CD14-positive monocyte (primary cell): ENCODE measurements at regions not wholly inside any gene's neighbourhood (a gene's known extent, or its start where the extent isn't known, plus 50 kb on each side); places are given as distances from the start of the nearest gene placed in this dataset.
"Not testable (repeated sequence)": the region's sequence is repeated elsewhere in the genome, so short reads cannot be mapped to it uniquely, and the experiment has no call there.

ENCODE experiments used
- DNase-seq, 3 donors: peaks; one replicate each; pipeline ENCODE4 v3.0.0-alpha.2; 2011 to 2022
- H2AFZ ChIP-seq: 2 replicates; pipeline ENCODE4 v1.6.0; 2012; ENCODE audit warnings: mild to moderate bottlenecking, low read depth, low read length, inconsistent platforms; ENCODE audit not compliant: insufficient read depth, poor library complexity, severe bottlenecking
- H3K27ac ChIP-seq, 2 donors: 1 replicate in 1 of 2; 2 replicates in 1 of 2; pipeline ENCODE4 v1.5.1; 2012 to 2013; ENCODE audit warnings: low read length in 2 of 2, control low read depth in 1 of 2, inconsistent platforms in 1 of 2, low read depth in 1 of 2, mild to moderate bottlenecking in 1 of 2
- H3K27me3 ChIP-seq, 2 donors: one replicate each; pipeline versions ENCODE4 v1.6.0 to v1.6.1; 2011 to 2013; ENCODE audit warnings: low read length in 2 of 2; ENCODE audit not compliant: control insufficient read depth in 2 of 2, insufficient read depth in 2 of 2
- H3K36me3 ChIP-seq, 2 donors: replicated peaks in 1 of 2; 1 replicate in 1 of 2; 2 replicates in 1 of 2; pipeline versions ENCODE4 v1.5.1 to v1.6.1; 2012 to 2013; ENCODE audit warnings: low read length in 2 of 2, control low read depth in 1 of 2, inconsistent platforms in 1 of 2, mild to moderate bottlenecking in 1 of 2; ENCODE audit not compliant: insufficient read depth in 2 of 2, control insufficient read depth in 1 of 2
- H3K4me1 ChIP-seq, 2 donors: 1 replicate in 1 of 2; 2 replicates in 1 of 2; pipeline versions ENCODE4 v1.5.1 to v1.6.1; 2012 to 2013; ENCODE audit warnings: low read length in 2 of 2, control low read depth in 1 of 2, inconsistent platforms in 1 of 2, mild to moderate bottlenecking in 1 of 2, moderate library complexity in 1 of 2; ENCODE audit not compliant: insufficient read depth in 2 of 2, control insufficient read depth in 1 of 2
- H3K4me2 ChIP-seq: replicated peaks from 2 replicates; pipeline ENCODE3; 2012; ENCODE audit warnings: low read length, moderate library complexity, mild to moderate bottlenecking; ENCODE audit not compliant: poor library complexity, severe bottlenecking; ENCODE audit errors: extremely low read depth
- H3K4me3 ChIP-seq, 3 experiments: fragments of 200-600 bp in 1 of 3; sonication (generic) in 1 of 3; replicated peaks in 1 of 3; 1 replicate in 2 of 3; 2 replicates in 1 of 3; pipeline ENCODE4 v1.5.1; 2011 to 2013; ENCODE audit warnings: low read length in 3 of 3, mild to moderate bottlenecking in 3 of 3, control low read depth in 2 of 3, low read depth in 2 of 3, inconsistent platforms in 1 of 3, moderate library complexity in 1 of 3
- H3K79me2 ChIP-seq: 2 replicates; pipeline ENCODE4 v1.6.0; 2012; ENCODE audit warnings: mild to moderate bottlenecking, control low read depth, inconsistent platforms, low read length, moderate library complexity; ENCODE audit not compliant: insufficient read depth
- H3K9ac ChIP-seq: 2 replicates; pipeline ENCODE4 v1.6.0; 2017; ENCODE audit warnings: low read length, mild to moderate bottlenecking; ENCODE audit not compliant: insufficient read depth, poor library complexity, severe bottlenecking
- H3K9me3 ChIP-seq, 2 donors: replicated peaks in 1 of 2; 1 replicate in 1 of 2; 2 replicates in 1 of 2; pipeline versions ENCODE4 v1.5.1 to v1.6.1; 2012 to 2013; ENCODE audit warnings: low read length in 2 of 2, control low read depth in 1 of 2; ENCODE audit not compliant: control insufficient read depth in 1 of 2, insufficient read depth in 1 of 2
- H4K20me1 ChIP-seq: 2 replicates; pipeline ENCODE4 v1.6.0; 2012; ENCODE audit warnings: mild to moderate bottlenecking, low read length, control low read depth, moderate library complexity; ENCODE audit not compliant: insufficient read depth
- H3K27ac Mint-ChIP-seq, 7 donors: one replicate each; pipeline ENCODE4 v1.8.0; 2020; ENCODE audit warnings: mild to moderate bottlenecking in 7 of 7, mixed read lengths in 7 of 7, moderate library complexity in 6 of 7, inconsistent platforms in 2 of 7
- H3K27me3 Mint-ChIP-seq, 3 donors: one replicate each; pipeline ENCODE4 v1.8.0; 2021 to 2022; ENCODE audit warnings: low read depth in 3 of 3, mild to moderate bottlenecking in 3 of 3, mixed read lengths in 3 of 3, moderate library complexity in 3 of 3, inconsistent platforms in 1 of 3
- H3K36me3 Mint-ChIP-seq, 2 donors: one replicate each; pipeline ENCODE4 v1.8.0; 2020; ENCODE audit warnings: mixed read lengths in 2 of 2, inconsistent platforms in 1 of 2, mild to moderate bottlenecking in 1 of 2
- H3K4me1 Mint-ChIP-seq: one replicate; pipeline ENCODE4 v1.8.0; 2020; ENCODE audit warnings: mild to moderate bottlenecking, mixed read lengths
- H3K4me3 Mint-ChIP-seq, 2 donors: one replicate each; pipeline ENCODE4 v1.8.0; 2020; ENCODE audit warnings: mild to moderate bottlenecking in 2 of 2, mixed read lengths in 2 of 2, moderate library complexity in 1 of 2
- H3K9me3 Mint-ChIP-seq, 7 donors: one replicate each; pipeline ENCODE4 v1.8.0; 2020 to 2022; ENCODE audit warnings: mixed read lengths in 7 of 7, mild to moderate bottlenecking in 6 of 7, moderate library complexity in 6 of 7, inconsistent platforms in 2 of 7
- WGBS: methylation state at CpG from one replicate; pipeline ENCODE4 v1.1.5; 2013; ENCODE audit warnings: missing lambda C conversion rate; ENCODE audit not compliant: insufficient coverage; 5-methylcytosine and 5-hydroxymethylcytosine counted together
- intact Hi-C, 2 donors: fragments of 100-400 bp; cut with micrococcal nuclease; formaldehyde crosslinking; loops; one replicate each; pipeline versions ENCODE4 v1.15.0 to v1.15.1; 2023
- TF ChIP-seq, protein P1 (sequence below): fragments of 200-600 bp; IDR thresholded peaks from one replicate; pipeline ENCODE4 v1.8.0; 2022; ENCODE audit warnings: antibody characterized with exemption, mild to moderate bottlenecking

- intact Hi-C loops: no loop called here
- H3K79me2 ChIP-seq: no peaks in the 10 kb centered on the region
- DNase-seq: no peak
- no peak overlapping the region for H3K9ac ChIP-seq
- Mint-ChIP-seq H3K27ac (no peak overlapping the region), H3K4me3 (no peak overlapping the region), H3K9me3 (peaks cover 4 to 18% (median 7%) of the 10 kb centered on the region in 7 donors), H3K4me1 (no peaks in the 10 kb centered on the region), H3K27me3 (no peaks in the 10 kb centered on the region), H3K36me3 (peaks cover 17 to 22% of the 10 kb centered on the region in 2 donors)
- no peaks in the 10 kb centered on the region for H3K4me1 ChIP-seq
- H3K36me3 ChIP-seq: peaks cover 5 to 8% of the 10 kb centered on the region in 2 donors
- WGBS: 91% methylated on average over 17 of the region's 21 CpGs
- H3K9me3 ChIP-seq: peaks cover 0 to 4% of the 10 kb centered on the region in 2 donors
- H3K27me3 ChIP-seq: no peaks in the 10 kb centered on the region
- no peak overlapping the region for H2AFZ ChIP-seq
- H3K27ac ChIP-seq: no peak overlapping the region
- no peak overlapping the region for H3K4me2 ChIP-seq
- no peaks in the 10 kb centered on the region for H4K20me1 ChIP-seq
- H3K4me3 ChIP-seq: no peak overlapping the region
- TF ChIP-seq, protein P1, sequence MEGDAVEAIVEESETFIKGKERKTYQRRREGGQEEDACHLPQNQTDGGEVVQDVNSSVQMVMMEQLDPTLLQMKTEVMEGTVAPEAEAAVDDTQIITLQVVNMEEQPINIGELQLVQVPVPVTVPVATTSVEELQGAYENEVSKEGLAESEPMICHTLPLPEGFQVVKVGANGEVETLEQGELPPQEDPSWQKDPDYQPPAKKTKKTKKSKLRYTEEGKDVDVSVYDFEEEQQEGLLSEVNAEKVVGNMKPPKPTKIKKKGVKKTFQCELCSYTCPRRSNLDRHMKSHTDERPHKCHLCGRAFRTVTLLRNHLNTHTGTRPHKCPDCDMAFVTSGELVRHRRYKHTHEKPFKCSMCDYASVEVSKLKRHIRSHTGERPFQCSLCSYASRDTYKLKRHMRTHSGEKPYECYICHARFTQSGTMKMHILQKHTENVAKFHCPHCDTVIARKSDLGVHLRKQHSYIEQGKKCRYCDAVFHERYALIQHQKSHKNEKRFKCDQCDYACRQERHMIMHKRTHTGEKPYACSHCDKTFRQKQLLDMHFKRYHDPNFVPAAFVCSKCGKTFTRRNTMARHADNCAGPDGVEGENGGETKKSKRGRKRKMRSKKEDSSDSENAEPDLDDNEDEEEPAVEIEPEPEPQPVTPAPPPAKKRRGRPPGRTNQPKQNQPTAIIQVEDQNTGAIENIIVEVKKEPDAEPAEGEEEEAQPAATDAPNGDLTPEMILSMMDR: no peak
Observed at GRCh38 chr1:120954736-120955135, 65.2 kb downstream of the PPIAL4A start.

DNA sequence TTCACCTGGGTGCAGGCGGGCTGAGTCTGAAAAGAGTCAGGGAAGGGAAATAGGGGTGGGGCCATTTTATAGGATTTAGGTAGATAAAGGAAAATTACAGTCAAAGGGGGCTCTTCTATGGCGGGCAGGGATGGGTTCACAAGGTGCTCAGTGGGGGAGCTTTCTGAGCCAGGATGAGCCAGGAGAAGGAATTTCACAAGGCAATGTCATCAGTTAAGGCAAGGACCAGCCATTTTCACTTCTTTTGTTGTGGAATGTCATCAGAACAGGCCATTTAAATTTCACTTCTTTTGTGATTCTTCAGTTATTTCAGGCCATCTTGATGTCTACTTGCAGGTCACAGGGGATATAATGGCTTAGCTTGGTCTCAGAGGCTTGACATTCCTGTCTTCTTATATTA is 66.4 kb downstream of the PPIAL4A start:
- peaks cover 13 to 18% of the 10 kb centered on the region in 2 donors for H3K36me3 Mint-ChIP-seq
- H3K4me2 ChIP-seq, H3K4me1 Mint-ChIP-seq, H3K4me1 ChIP-seq, H3K27me3 ChIP-seq, H3K27ac Mint-ChIP-seq, DNase-seq, H4K20me1 ChIP-seq, H3K9me3 ChIP-seq, intact Hi-C loops, H3K36me3 ChIP-seq, H3K9ac ChIP-seq, H3K27ac ChIP-seq, H3K27me3 Mint-ChIP-seq, H3K4me3 Mint-ChIP-seq, H3K79me2 ChIP-seq, H3K4me3 ChIP-seq, H2AFZ ChIP-seq: not testable (repeated sequence)
- WGBS: 38% methylated on average over 1 of the region's 2 CpGs
- peaks cover 7 to 21% (median 10%) of the 10 kb centered on the region in 7 donors for H3K9me3 Mint-ChIP-seq

- not testable (repeated sequence) for H4K20me1 ChIP-seq
Observed at GRCh38 chr1:120966018-120966417, 76.4 kb downstream of the PPIAL4A start.

GRCh38 chr1:120972863-120973262 is 83.3 kb downstream of the PPIAL4A start:
- H3K9me3 Mint-ChIP-seq, H4K20me1 ChIP-seq, H3K4me1 Mint-ChIP-seq, H3K9ac ChIP-seq, H3K27me3 Mint-ChIP-seq, H3K4me3 ChIP-seq, H3K79me2 ChIP-seq, H2AFZ ChIP-seq, H3K36me3 Mint-ChIP-seq, intact Hi-C loops, H3K4me2 ChIP-seq, H3K4me1 ChIP-seq, H3K9me3 ChIP-seq, H3K36me3 ChIP-seq, H3K27me3 ChIP-seq: not testable (repeated sequence)
- H3K27ac ChIP-seq: peak overlapping the region in 1 of 2 donors; percentile 48
- DNase-seq: peak; percentile 42 to 78 (median 72)
- Mint-ChIP-seq H3K27ac (peak overlapping the region; percentile 43 to 83 (median 77)), H3K4me3 (peak overlapping the region in 1 of 2 donors; percentile 15)
- WGBS: 0% methylated on average over 1 of the region's 2 CpGs

More at GRCh38 chr1:120966018-120966417, 76.4 kb downstream of the PPIAL4A start:
- H3K9me3 Mint-ChIP-seq, H3K4me1 Mint-ChIP-seq, H3K27me3 Mint-ChIP-seq, H3K27ac ChIP-seq, H3K27me3 ChIP-seq, H3K27ac Mint-ChIP-seq, H3K9ac ChIP-seq, H2AFZ ChIP-seq, H3K36me3 Mint-ChIP-seq, H3K79me2 ChIP-seq, H3K4me2 ChIP-seq, intact Hi-C loops, H3K4me1 ChIP-seq, H3K9me3 ChIP-seq, H3K36me3 ChIP-seq, H3K4me3 Mint-ChIP-seq, H3K4me3 ChIP-seq, DNase-seq: not testable (repeated sequence)
- WGBS: no CpG with 5 or more reads among the region's 5 CpGs
